Panc1 (cell line): ENCODE measurements at regions not wholly inside any gene's neighbourhood (a gene's known extent, or its start where the extent isn't known, plus 50 kb on each side); places are given as distances from the start of the nearest gene placed in this dataset.

Experiments used
- ATAC-seq: fragments of 200-7000 bp; cut with Tn5 transposase; 2 replicates; pipeline ENCODE4 v1.9.1; 2020; ENCODE audit warnings: mild to moderate bottlenecking, moderate library complexity
- BruUV-seq: library from RNA; stranded (reverse); fragments of 400-500 nt; replicated peaks from 2 replicates; lab custom pipeline; 2021; lab: Mats Ljungman, UMichigan
- CTCF ChIA-PET: fragments of 300-600 bp; sonication (Branson Sonifier 250); formaldehyde crosslinking; loops from one replicate; lab custom pipeline; 2022; ENCODE audit warnings: antibody characterized with exemption; lab: Charles Lee
- POLR2A ChIA-PET: fragments of 300-600 bp; sonication (Branson Sonifier 250); formaldehyde crosslinking; loops from one replicate; lab custom pipeline; 2022; ENCODE audit warnings: antibody characterized with exemption; lab: Charles Lee
- DNase-seq: peaks from one replicate; pipeline ENCODE4 v3.0.0-alpha.2; 2010; ENCODE audit warnings: low read depth, low spot score
- H3K27ac ChIP-seq: 2 replicates; pipeline ENCODE4 v1.5.1; 2011; ENCODE audit warnings: mild to moderate bottlenecking, low read length, inconsistent platforms
- H3K27me3 ChIP-seq: fragments of 200-500 bp; sonication (Bioruptor generic); 2 replicates; pipeline ENCODE4 v1.6.0; 2014; ENCODE audit warnings: low read length, inconsistent platforms; ENCODE audit not compliant: control insufficient read depth, insufficient read depth
- H3K36me3 ChIP-seq: fragments of 200-500 bp; sonication (Bioruptor generic); 2 replicates; pipeline ENCODE4 v1.5.1; 2014; ENCODE audit warnings: inconsistent platforms, mild to moderate bottlenecking, low read length, moderate library complexity; ENCODE audit not compliant: control insufficient read depth, insufficient read depth
- H3K4me1 ChIP-seq: 2 replicates; pipeline ENCODE4 v1.5.1; 2011; ENCODE audit warnings: inconsistent platforms, mild to moderate bottlenecking, low read length, moderate library complexity; ENCODE audit not compliant: control insufficient read depth, insufficient read depth
- H3K4me3 ChIP-seq, 2 experiments: 2 replicates each; pipeline ENCODE4 v1.5.1; 2011 to 2012; ENCODE audit warnings: low read depth in 2 of 2, low read length in 2 of 2, mild to moderate bottlenecking in 2 of 2, inconsistent platforms in 1 of 2, moderate library complexity in 1 of 2
- H3K9me3 ChIP-seq: fragments of 200-500 bp; sonication (Bioruptor generic); 2 replicates; pipeline ENCODE4 v1.5.1; 2014; ENCODE audit warnings: low read depth, mild to moderate bottlenecking, inconsistent platforms, low read length, moderate library complexity; ENCODE audit not compliant: control insufficient read depth, insufficient read depth
- CTCF ChIP-seq: fragments of 450-650 bp; IDR thresholded peaks from 2 replicates; pipeline ENCODE4 v1.5.1; 2017; ENCODE audit warnings: mild to moderate bottlenecking
- POLR2AphosphoS5 ChIP-seq: IDR thresholded peaks from 2 replicates; pipeline ENCODE4 v1.6.1; 2012; ENCODE audit warnings: mild to moderate bottlenecking, low read depth, low read length, moderate library complexity
- REST ChIP-seq, 2 experiments: IDR thresholded peaks; 2 replicates each; pipeline ENCODE4 v1.6.1; 2011 to 2012; ENCODE audit warnings: low read depth in 2 of 2, control low read depth in 1 of 2, low read length in 1 of 2, mild to moderate bottlenecking in 1 of 2, moderate library complexity in 1 of 2; ENCODE audit not compliant: insufficient read depth in 1 of 2
- SIN3A ChIP-seq: IDR thresholded peaks from 2 replicates; pipeline ENCODE4 v1.6.1; 2012; ENCODE audit warnings: low read depth, mild to moderate bottlenecking, low read length, moderate library complexity, borderline replicate concordance; ENCODE audit not compliant: insufficient read depth
- TCF7L2 ChIP-seq: IDR thresholded peaks from 2 replicates; pipeline ENCODE4 v1.6.1; 2011; ENCODE audit warnings: mild to moderate bottlenecking, low read depth, low read length, inconsistent platforms
- in situ Hi-C: cut with HindIII; loops from 2 replicates; pipeline ENCODE4 v1.10.0; 2016; ENCODE audit warnings: low sequenced_read_pairs, low pct_unique_long_range_greater_than_20kb
- intact Hi-C: fragments of 100-400 bp; cut with micrococcal nuclease; formaldehyde crosslinking; loops from one replicate; pipeline ENCODE4 v1.10.0; 2022; ENCODE audit not compliant: unreplicated experiment

- Histone ChIP-seq H3K4me3 (no peak overlapping the region), H3K36me3 (no peaks in the 10 kb centered on the region), H3K27me3 (peaks cover 11% of the 10 kb centered on the region), H3K4me1 (no peaks in the 10 kb centered on the region), H3K27ac (no peak overlapping the region), H3K9me3 (no peaks in the 10 kb centered on the region)
- intact Hi-C loops (loop anchor here (10.0 kb wide), 1 partner anchor 1297 kb away; no protein-coding TSS in a partner anchor), in situ Hi-C loops (no loop called here)
- BruUV-seq: no TSS peak
- POLR2A ChIA-PET: no interaction called here
- DNase-seq: no peak
- no peak for TF ChIP-seq POLR2AphosphoS5
- no peak for TF ChIP-seq REST (IDR thresholded peaks at IDR 0.05; ENCODE audit: insufficient read depth in 1 of 2, low read depth in 2 of 2, low read length in 1 of 2)
- no peak for TF ChIP-seq TCF7L2
- no peak for TF ChIP-seq CTCF
- no peak for TF ChIP-seq SIN3A
- CTCF ChIA-PET: no interaction called here
- ATAC-seq: no peak
Observed at GRCh38 chr5:39577529-39577928, 152.7 kb upstream of the DAB2 start.

GRCh38 chr5:39570403-39571027 lies 145.7 kb upstream of the DAB2 start:
- in situ Hi-C loops: no loop called here
- TF ChIP-seq TCF7L2 (no peak), CTCF (peak; percentile 71; the same call in 1 of the 2 replicates)
- CTCF ChIA-PET: interaction anchor here (0.6 to 1.3 kb wide), 2 partner anchors 194 to 298 kb away, joined by 5 to 6 read pairs; no protein-coding TSS in a partner anchor
- Histone ChIP-seq H3K4me1 (no peaks in the 10 kb centered on the region), H3K27me3 (peaks cover 15% of the 10 kb centered on the region), H3K9me3 (no peaks in the 10 kb centered on the region), H3K27ac (no peak overlapping the region), H3K4me3 (no peak overlapping the region), H3K36me3 (no peaks in the 10 kb centered on the region)
- intact Hi-C loops: loop anchor here (2.0 to 10.0 kb wide), 2 partner anchors 354 to 1304 kb away; no protein-coding TSS in a partner anchor
- no TSS peak for BruUV-seq
- POLR2A ChIA-PET: no interaction called here
- DNase-seq (peak; percentile 35), ATAC-seq (no peak)
